Transverse colon (tissue), 4 donors: ENCODE measurements at regions not wholly inside any gene's neighbourhood (a gene's known extent, or its start where the extent isn't known, plus 50 kb on each side); places are given as distances from the start of the nearest gene placed in this dataset.

Experiments used
- CTCF ChIP-seq, 5 experiments: fragments of 200-600 bp in 3 of 5; fragments of 450-650 bp in 2 of 5; sonication (generic) in 3 of 5; IDR thresholded peaks; 1 replicate in 2 of 5; 2 replicates in 3 of 5; pipeline ENCODE4 v1.5.1; 2016 to 2017; ENCODE audit warnings: antibody characterized with exemption in 5 of 5, inconsistent platforms in 3 of 5, mild to moderate bottlenecking in 2 of 5, moderate library complexity in 1 of 5
- EP300 ChIP-seq: sonication (generic); formaldehyde crosslinking; IDR thresholded peaks from one replicate; pipeline ENCODE4 v1.6.1; 2017; ENCODE audit warnings: antibody characterized with exemption, low read depth
- POLR2A ChIP-seq: fragments of 450-650 bp; IDR thresholded peaks from one replicate; pipeline ENCODE4 v1.6.1; 2016; ENCODE audit warnings: antibody characterized with exemption, mild to moderate bottlenecking, moderate library complexity
- POLR2AphosphoS5 ChIP-seq, 3 donors: sonication (generic); formaldehyde crosslinking; IDR thresholded peaks; one replicate each; pipeline ENCODE4 v1.6.1; 2016; ENCODE audit warnings: antibody characterized with exemption in 3 of 3

- TF ChIP-seq CTCF (IDR thresholded peaks at IDR 0.05) (no peak), EP300 (no peak), POLR2A (no peak), POLR2AphosphoS5 (IDR thresholded peaks at IDR 0.05) (no peak)
Measured at GRCh38 chr20:10115021-10115420, 80.2 kb downstream of the ANKEF1 start.
